Esophagus (tissue), 2 donors: ENCODE measurements at regions not wholly inside any gene's neighbourhood (a gene's known extent, or its start where the extent isn't known, plus 50 kb on each side); places are given as distances from the start of the nearest gene placed in this dataset.
"Not testable (repeated sequence)": the region's sequence is repeated elsewhere in the genome, so short reads cannot be mapped to it uniquely, and the experiment has no call there.

Experiments
- H3K27ac ChIP-seq, 2 donors: one replicate each; pipeline ENCODE4 v1.5.1; 2013; ENCODE audit warnings: low read depth in 2 of 2, mild to moderate bottlenecking in 2 of 2, inconsistent platforms in 1 of 2, low read length in 1 of 2, moderate library complexity in 1 of 2
- H3K27me3 ChIP-seq, 2 donors: one replicate each; pipeline ENCODE4 v1.6.1; 2013; ENCODE audit warnings: low read length in 2 of 2, control low read depth in 1 of 2, mild to moderate bottlenecking in 1 of 2; ENCODE audit not compliant: insufficient read depth in 2 of 2, control insufficient read depth in 1 of 2
- H3K36me3 ChIP-seq, 2 donors: one replicate each; pipeline ENCODE4 v1.6.1; 2013; ENCODE audit warnings: low read length in 1 of 2; ENCODE audit not compliant: control insufficient read depth in 2 of 2, insufficient read depth in 2 of 2
- H3K4me1 ChIP-seq, 2 donors: one replicate each; pipeline ENCODE4 v1.6.1; 2013; ENCODE audit warnings: low read length in 1 of 2; ENCODE audit not compliant: control insufficient read depth in 2 of 2, insufficient read depth in 2 of 2
- H3K4me3 ChIP-seq, 2 donors: one replicate each; pipeline ENCODE4 v1.5.1; 2013; ENCODE audit warnings: low read length in 2 of 2, mild to moderate bottlenecking in 2 of 2, low read depth in 1 of 2, moderate library complexity in 1 of 2
- H3K9me3 ChIP-seq, 2 donors: one replicate each; pipeline ENCODE4 v1.6.1; 2013; ENCODE audit warnings: mild to moderate bottlenecking in 2 of 2, low read depth in 1 of 2, low read length in 1 of 2, moderate library complexity in 1 of 2; ENCODE audit not compliant: control insufficient read depth in 2 of 2, insufficient read depth in 1 of 2
- WGBS, 2 donors: extraction: QIAGEN DNeasy Blood & Tissue Kit; methylation state at CpG; one replicate each; pipeline ENCODE4 v1.1.7; 2013; 5-methylcytosine and 5-hydroxymethylcytosine counted together
- donor health status: healthy with polysubstance abuse.
- donor health status: Bipolar disorder and iron deficiency.

DNA sequence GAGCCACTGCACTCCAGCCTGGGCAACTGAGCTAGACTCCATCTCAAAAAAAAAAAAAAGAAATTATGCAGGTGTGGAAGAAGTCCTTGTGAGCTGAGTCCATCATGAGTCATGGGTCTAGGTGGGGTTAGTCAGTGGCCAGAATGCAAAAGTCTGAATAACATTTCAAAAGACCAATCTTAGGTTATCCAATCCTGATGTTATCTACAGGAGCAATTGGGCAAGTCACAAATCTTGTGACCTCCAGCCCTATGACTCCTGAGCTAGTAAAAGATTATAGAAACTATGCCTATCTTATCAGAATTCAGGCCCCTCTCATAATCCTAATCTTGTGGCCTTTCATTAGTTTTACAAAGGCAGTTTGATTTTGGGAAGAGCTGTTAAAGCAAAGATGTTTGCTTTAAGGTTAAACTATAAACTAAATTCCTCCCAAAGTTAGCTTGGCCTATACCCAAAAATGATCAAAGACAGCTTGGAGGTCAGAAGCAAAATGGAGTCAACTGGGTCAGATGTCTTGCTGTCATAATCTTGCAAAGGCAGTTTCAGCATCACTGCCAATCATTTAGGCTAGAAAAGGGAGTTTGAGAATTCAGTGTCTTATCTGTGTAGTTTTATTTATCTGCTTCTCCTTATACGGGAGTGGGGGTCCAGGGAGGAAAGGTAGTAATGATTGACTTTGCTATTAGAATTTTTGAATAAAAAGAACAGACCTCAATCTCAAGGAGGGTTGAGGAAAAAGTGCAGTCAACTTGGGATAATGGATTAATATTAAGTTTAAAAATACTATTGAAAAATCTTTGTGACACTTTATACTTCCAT, 71.2 kb upstream of the TRIM24 start:
- Histone ChIP-seq H3K9me3 (no peaks in the 10 kb centered on the region), H3K4me1 (no peaks in the 10 kb centered on the region), H3K36me3 (no peaks in the 10 kb centered on the region), H3K27ac (no peak overlapping the region), H3K27me3 (no peaks in the 10 kb centered on the region), H3K4me3 (no peak overlapping the region)
- WGBS, 2 donors, result 10 to 53% methylated on average over 1 of the region's 1 CpG

DNA sequence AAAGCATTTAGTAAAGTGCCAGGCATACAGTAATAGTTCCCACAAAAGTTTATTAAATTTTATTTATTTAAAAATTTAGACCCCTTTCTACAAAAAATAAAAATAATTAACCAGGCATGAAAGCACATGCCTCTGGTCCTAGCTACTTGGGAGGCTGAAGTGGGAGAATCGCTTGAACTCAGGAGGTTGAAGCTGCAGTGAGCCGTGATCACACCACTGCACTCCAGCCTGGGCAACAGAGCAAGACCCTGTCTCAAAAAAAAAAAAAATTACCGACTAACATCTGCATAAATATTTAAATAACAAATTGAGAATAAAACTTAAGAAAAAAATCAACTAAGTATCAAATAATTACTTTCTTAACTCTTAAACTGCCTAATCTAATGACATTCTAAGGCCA, 64.3 kb upstream of the TRIM24 start:
- Histone ChIP-seq H3K9me3 (no peaks in the 10 kb centered on the region), H3K27ac (no peak overlapping the region), H3K4me1 (no peaks in the 10 kb centered on the region), H3K36me3 (no peaks in the 10 kb centered on the region), H3K4me3 (no peak overlapping the region), H3K27me3 (no peaks in the 10 kb centered on the region)
- 60 to 76% methylated on average over 3 of the region's 3 CpGs for WGBS, 2 donors

DNA sequence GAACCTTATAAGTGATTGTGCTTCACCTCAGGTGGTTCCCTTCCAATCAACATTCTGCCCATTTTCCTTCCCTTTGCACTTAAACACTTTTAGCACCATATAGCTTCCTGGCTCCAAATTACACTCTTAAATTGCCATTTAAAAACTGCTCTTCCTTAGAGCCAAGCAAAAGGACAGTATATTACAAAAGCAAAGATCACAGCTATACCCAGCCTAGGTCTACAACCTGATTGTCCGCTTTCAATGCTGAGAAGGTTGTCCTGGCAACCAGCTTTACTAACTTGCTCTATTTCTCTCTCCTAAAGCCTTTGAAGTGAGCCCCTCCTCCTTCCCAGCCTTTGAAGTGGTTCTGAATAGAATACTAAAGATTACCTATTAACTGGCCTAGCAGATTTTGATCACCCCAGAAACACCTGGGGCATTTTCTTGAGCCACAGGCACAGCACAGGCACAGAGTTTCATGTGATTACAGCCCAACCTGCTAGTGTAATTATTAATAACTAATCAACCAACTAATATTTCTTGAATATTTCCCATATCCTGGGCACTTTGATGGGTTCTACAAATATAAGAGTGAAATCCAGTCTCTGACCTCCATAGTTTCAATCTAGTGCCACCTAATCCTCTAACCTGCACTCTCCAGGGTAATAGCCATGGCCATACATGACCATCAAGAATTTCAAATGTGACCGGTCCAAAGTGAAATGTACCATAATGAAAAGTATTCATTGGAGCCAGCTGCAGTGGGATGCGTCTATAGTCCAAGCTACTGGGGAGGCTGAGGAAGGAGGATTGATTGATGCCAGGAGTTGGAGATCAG, 63.6 kb upstream of the TRIM24 start:
- no peaks in the 10 kb centered on the region for H3K9me3 ChIP-seq
- H3K27ac ChIP-seq, result no peak overlapping the region
- H3K4me1 ChIP-seq, result no peaks in the 10 kb centered on the region
- 69 to 80% methylated on average over 3 of the region's 3 CpGs for WGBS, 2 donors
- H3K27me3 ChIP-seq, result no peaks in the 10 kb centered on the region
- H3K36me3 ChIP-seq, result no peaks in the 10 kb centered on the region
- H3K4me3 ChIP-seq, result no peak overlapping the region

- 91 to 97% methylated on average over 3 of the region's 3 CpGs for WGBS, 2 donors
- not testable (repeated sequence) for H3K36me3 ChIP-seq, H3K27me3 ChIP-seq, H3K4me3 ChIP-seq, H3K27ac ChIP-seq, H3K9me3 ChIP-seq, H3K4me1 ChIP-seq
Measured at GRCh38 chr7:138397071-138397433, 63.0 kb upstream of the TRIM24 start.

- WGBS, 2 donors, result 100% methylated on average over 1 of the region's 1 CpG
- no peaks in the 10 kb centered on the region for H3K27me3 ChIP-seq
- no peaks in the 10 kb centered on the region for H3K36me3 ChIP-seq
- no peaks in the 10 kb centered on the region for H3K9me3 ChIP-seq
- H3K27ac ChIP-seq, result no peak overlapping the region
- no peaks in the 10 kb centered on the region for H3K4me1 ChIP-seq
- H3K4me3 ChIP-seq, result no peak overlapping the region
Measured at GRCh38 chr7:138398857-138399256, 61.2 kb upstream of the TRIM24 start.

- Histone ChIP-seq H3K36me3 (no peaks in the 10 kb centered on the region), H3K27me3 (no peaks in the 10 kb centered on the region), H3K4me1 (no peaks in the 10 kb centered on the region), H3K4me3 (no peak overlapping the region), H3K27ac (no peak overlapping the region), H3K9me3 (no peaks in the 10 kb centered on the region)
- 72 to 73% methylated on average over 6 of the region's 6 CpGs for WGBS, 2 donors
Measured at GRCh38 chr7:138400400-138400886, 59.6 kb upstream of the TRIM24 start.

DNA sequence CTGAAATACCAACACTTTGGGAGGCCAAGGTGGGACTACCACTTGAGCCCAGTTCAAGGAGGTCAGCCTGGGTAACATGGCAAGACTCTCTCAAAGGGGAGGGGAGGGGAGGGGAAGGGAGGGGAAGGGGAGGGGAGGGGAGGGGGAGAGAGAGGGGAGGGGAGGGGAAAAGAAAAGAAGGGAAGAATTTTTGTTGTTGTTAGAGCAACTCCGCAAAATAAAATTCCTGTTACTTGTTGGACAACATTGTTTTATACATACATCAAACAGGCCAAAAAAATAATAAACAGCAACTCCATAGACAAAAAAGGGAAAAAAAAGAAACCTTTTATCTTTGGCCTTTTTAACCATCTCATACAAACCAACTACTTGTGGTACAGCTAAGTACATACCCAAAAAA, 57.3 kb upstream of the TRIM24 start:
- Histone ChIP-seq H3K36me3 (no peaks in the 10 kb centered on the region), H3K4me1 (no peaks in the 10 kb centered on the region), H3K27ac (no peak overlapping the region), H3K9me3 (no peaks in the 10 kb centered on the region), H3K4me3 (no peak overlapping the region), H3K27me3 (no peaks in the 10 kb centered on the region)
- WGBS, 2 donors, result 96 to 100% methylated on average over 1 of the region's 1 CpG

GRCh38 chr7:138405496-138405895, 54.6 kb upstream of the TRIM24 start:
- Histone ChIP-seq H3K4me1 (no peaks in the 10 kb centered on the region), H3K4me3 (no peak overlapping the region), H3K27me3 (no peaks in the 10 kb centered on the region), H3K27ac (no peak overlapping the region), H3K9me3 (no peaks in the 10 kb centered on the region), H3K36me3 (no peaks in the 10 kb centered on the region)
- WGBS, 2 donors, result 90 to 98% methylated on average over 1 of the region's 1 CpG

- H3K4me1 ChIP-seq, result no peaks in the 10 kb centered on the region
- H3K9me3 ChIP-seq, result no peaks in the 10 kb centered on the region
- H3K27me3 ChIP-seq, result no peaks in the 10 kb centered on the region
- H3K27ac ChIP-seq, result no peak overlapping the region
- H3K4me3 ChIP-seq, result no peak overlapping the region
- no peaks in the 10 kb centered on the region for H3K36me3 ChIP-seq
- 47 to 58% methylated on average over 4 of the region's 4 CpGs for WGBS, 2 donors
Measured at GRCh38 chr7:138407792-138408191, 52.3 kb upstream of the TRIM24 start.
